CD4-positive, alpha-beta T cell treated with Interleukin-17A for 1 hour (primary cell): ENCODE measurements at regions not wholly inside any gene's neighbourhood (a gene's known extent, or its start where the extent isn't known, plus 50 kb on each side); places are given as distances from the start of the nearest gene placed in this dataset.

ENCODE experiments used
- DNase-seq: peaks from one replicate; pipeline ENCODE4 v3.0.0-alpha.2; 2020

- no peak for DNase-seq
Observed at GRCh38 chr2:107025869-107026380, 140.0 kb upstream of the ST6GAL2 start.

GRCh38 chr2:107027205-107027604 lies 141.2 kb upstream of the ST6GAL2 start:
- no peak for DNase-seq

DNA sequence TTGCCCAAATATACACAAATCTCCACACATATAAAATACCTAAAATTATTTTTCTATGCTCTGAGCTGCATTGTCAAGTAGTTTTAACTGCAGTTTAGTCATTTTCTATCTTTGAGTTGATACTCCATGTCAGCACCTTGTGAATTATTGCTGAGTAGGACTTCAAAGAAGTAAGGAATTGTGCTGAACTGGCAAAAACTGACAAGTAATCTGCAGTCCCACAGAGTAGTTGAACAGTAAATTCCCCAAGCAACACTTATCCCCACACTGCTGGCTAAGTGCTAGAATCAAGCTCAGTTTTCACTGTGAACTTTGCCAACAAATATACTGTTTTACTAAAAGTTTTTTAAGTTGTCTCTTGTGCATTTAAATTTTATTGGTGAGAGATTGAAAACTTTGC lies 141.8 kb upstream of the ST6GAL2 start:
- DNase-seq = no peak

GRCh38 chr2:107028661-107029060 lies 142.7 kb upstream of the ST6GAL2 start:
- no peak for DNase-seq

GRCh38 chr2:107036293-107036692 lies 150.3 kb upstream of the ST6GAL2 start:
- DNase-seq = no peak

DNA sequence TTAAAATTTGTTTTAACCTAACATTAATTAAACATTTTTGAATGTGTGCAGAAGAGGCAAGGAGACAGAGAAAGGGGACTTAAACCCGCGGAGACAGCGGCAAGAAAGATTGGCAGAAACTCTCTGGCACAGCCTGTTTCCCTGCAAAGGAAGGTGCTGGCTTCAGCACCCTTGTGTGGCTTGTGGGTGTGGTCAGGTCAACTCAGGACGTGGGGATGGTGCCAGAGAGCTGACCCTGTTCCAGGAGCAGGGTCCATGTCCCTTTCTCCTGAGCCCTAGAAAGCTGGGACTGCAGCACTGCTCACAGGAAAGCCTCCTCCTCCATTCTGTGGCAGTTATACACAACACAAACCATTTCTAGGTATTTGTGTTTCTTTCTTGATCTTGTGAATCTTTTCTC lies 176.2 kb upstream of the ST6GAL2 start:
- no peak for DNase-seq

DNA sequence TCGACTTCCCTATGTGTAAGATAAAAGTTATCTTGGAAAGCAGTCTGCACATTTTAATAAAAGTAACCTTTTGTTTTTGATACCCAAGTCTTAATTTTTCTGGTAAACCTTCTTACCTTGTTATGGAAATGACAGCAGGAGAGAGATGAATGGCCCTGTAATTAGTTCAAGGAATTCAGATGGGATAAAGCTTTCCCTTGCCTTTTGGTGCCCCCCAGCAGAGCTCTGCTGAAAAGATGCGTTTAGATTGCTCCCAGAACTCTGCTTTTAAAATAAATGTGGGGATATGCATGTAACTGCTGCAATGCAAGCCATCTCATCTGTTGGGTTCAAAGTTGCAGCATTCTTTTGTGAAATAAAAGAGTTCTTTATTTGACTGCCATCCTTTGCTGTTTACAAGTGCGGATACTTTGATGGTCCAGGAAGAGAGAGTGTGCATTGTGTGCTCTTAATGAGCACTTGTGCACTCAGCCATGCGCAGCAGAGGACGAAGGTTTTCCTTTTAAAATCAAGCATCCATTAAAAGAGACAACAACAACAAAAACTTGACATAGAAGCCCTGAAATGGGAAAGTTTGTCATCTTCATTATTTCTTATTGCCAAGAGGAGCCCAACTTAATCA lies 176.7 kb upstream of the ST6GAL2 start:
- no peak for DNase-seq

DNA sequence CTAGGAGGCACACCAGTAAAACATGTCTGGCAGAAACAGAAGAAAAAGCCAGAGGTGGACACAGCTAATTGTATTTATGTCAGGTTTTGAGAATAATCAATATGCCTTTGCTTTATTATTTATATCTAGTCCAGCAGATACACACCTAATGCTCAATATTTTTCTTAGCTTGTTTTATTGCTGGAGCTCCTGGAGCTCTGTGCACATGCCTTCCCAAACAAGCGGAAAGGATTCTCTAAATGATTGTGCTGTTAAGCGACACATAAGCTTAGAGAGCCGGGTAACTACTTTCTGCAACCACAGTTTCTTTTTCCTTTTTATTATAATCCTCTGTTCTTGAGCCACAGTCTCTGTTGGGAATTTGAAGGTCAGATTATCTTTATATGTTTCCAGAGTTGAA lies 177.3 kb upstream of the ST6GAL2 start:
- no peak for DNase-seq

GRCh38 chr2:107064750-107065149 lies 178.8 kb upstream of the ST6GAL2 start:
- no peak for DNase-seq

DNA sequence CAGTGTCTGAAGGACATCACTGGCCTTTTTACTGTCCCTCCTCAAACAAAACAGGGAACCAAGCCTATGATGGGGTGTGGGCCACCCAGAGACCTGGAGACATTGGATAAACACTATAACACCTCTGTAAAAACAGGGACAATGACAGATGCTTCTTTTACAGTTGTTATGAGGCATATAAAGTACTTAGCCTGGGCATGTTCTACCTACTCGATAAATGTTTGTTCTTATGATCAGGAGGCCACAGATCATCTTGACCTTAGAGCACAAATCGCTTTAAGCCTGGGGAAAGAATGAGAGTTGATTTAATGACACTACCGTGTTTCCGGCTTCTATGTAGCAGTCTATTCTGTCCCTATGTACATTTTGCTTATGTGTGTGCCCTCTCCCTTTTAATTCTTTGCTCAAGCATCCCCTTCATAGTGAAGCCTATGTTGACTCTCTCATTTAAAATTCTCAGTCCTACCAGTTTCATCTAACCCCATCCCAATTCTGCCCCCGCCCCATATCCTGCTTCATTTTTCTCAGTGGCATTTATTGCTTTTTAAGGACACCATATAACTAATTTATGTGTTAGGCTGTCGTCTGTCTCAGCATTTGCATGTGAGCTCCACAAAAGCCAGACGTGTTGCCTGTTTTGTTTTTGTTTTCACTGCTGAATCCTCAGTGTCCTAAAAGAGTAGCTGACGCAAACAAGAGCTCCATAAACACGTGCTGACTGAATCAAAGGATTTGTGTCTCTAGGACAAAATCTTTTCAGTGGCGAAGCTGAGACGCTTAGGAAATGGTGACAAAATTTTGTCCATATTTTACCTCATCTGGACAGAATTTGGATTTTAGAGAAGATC lies 182.3 kb upstream of the ST6GAL2 start:
- DNase-seq = no peak

DNA sequence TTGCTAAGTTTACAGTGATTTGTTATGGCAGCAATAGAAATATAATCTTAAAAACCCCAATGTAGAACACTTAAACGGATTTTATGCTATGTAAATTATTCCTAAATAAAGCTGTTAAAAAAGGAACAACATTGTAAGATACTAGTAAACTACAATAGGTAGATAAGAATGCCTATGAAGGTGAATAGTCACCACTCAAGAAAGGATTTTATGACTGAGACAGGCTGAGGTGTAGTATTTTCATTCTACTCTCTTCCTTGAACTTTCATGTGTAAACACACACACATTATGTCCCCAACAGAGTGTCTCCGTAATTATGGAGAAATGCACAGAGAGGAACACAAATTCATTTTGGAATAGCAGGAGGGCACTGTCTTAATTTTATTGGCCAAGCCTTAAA lies 183.9 kb upstream of the ST6GAL2 start:
- no peak for DNase-seq

- DNase-seq = no peak
Observed at GRCh38 chr2:107072150-107072940, 186.4 kb upstream of the ST6GAL2 start.

DNA sequence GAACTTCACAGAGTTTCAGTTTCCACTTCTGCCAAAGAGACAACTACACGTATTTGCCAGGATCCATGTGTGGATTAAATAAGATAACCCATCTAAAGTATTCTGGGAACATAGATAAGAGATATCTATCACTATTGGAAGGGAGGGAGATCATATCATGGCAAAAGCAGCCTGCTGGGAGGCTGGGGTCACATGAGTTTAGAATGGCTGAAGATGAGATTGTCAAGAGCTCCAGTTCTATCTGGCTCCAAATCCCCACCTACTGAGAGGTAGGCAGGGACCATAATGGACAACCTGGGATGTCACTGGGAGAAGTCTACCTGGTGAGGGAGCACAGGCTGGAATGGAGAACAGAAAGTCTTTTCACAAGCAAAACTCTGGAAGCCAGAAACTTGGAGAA lies 192.6 kb upstream of the ST6GAL2 start:
- no peak for DNase-seq

GRCh38 chr2:107086497-107086896 lies 200.5 kb upstream of the ST6GAL2 start:
- no peak for DNase-seq

DNA sequence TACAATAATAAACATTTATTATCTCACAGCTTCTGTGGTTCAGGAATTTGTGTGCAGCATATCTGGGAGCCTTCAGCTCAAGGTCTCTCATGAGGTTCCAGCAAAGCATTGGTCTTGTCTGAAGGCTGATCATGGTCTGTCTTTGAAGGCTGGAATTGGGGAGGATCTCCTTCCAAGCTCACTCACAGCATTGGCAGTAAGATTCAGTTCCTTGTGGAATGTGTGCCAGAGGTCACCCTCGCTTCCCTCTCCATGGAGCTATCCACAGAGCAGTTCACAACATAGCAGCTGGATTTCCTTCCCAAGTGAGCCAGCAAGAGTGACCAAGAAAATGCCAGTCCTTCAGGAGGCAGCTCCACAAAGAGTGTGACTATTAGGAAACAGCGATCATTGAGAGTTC lies 202.2 kb upstream of the ST6GAL2 start:
- no peak for DNase-seq

GRCh38 chr2:107091163-107091864 lies 205.3 kb upstream of the ST6GAL2 start:
- no peak for DNase-seq

DNA sequence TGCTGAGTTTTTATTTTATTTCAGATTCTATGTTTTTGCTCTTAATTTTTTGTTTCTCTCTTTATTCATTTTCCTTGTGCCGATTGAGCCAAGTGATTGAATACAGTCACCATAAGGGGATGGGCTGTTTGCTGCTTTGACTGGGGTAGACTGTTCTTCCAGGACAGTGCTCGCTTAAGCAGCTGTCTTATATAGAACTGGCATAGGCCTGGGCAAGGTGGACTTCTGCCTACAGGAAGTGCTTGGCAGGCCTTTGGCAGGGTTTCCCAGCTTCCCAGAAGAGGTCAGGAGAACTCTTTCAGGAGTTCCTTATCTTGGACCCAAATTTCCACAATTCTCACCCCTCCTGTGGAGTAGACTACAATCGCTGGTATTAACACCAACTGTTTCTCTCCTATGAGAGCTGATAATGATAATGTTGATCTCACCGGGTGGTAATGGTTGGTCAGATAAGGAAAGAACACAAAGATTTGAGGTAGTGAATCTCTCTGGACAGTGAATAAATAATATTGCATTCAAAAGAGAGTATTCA lies 207.5 kb upstream of the ST6GAL2 start:
- no peak for DNase-seq

DNA sequence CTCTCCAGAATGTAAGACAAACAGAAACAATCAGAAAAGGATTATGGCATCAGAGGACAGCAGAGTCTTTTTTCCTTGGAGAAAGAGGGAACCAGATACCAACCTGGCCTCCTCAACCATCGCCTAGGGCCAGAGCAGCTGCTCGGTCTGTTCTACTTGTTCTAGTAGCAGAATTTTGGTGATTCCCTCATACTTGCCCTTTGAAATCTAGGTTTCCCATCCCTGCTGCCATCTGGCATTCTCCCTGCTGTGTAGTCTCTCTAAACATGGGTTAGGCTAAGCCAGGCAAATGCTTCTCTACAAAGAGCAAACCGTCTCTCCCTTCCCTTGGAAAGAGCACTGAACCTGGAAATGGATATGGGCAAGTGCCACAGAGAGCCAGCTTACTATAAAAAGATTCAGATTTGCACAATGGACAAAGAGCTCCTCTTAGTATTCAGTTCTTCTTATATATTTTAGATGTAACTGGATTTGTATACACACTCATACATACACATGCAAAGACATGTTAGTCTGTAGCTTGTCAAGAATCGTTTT lies 208.6 kb upstream of the ST6GAL2 start:
- DNase-seq = no peak

DNA sequence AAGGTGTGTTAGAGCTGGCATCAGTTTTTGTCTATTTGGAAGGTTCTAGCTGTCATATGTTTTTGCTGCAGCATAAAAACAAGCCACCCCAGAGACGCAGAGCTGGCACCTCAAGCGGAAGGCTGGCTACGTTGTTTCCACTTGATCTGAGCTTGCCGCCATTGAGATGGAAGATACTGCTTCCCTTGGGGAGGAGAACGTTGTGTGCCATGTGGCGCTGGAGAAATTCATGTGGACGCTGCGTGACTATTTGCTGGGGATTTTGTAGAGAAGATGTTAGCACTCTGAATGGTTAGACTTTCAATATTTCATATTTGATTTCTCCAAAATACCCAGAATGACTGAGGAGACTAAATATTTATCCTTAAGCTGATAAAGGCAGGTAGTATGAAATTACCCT lies 216.2 kb upstream of the ST6GAL2 start:
- no peak for DNase-seq

DNA sequence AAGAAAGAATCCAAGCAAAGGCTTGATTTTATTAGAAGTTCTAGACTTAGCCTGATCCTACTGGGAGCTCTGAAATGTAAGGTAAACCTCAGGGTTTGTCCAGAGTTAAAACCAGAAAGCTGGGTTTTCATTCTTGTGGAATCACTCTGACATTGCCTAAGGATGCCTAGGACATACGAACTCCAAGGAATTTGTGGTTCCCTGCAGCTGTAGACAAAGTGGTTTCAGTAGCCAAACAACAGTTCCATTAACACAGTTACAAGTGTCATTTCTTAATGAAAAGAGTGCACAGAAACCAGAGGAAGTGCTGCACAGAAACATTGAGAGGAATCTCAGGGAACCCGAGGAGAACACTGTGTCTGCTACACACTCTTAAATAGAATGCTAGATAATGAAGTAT lies 221.4 kb upstream of the ST6GAL2 start:
- no peak for DNase-seq

GRCh38 chr2:107108556-107108955 lies 222.6 kb upstream of the ST6GAL2 start:
- DNase-seq = no peak

GRCh38 chr2:107111623-107112022 lies 225.7 kb upstream of the ST6GAL2 start:
- no peak for DNase-seq
